Liver (tissue), 8 donors: ENCODE measurements at regions not wholly inside any gene's neighbourhood (a gene's known extent, or its start where the extent isn't known, plus 50 kb on each side); places are given as distances from the start of the nearest gene placed in this dataset.

ENCODE experiments used
- DNase-seq: peaks from one replicate; pipeline ENCODE4 v3.0.0-alpha.2; 2017; ENCODE audit warnings: low spot score
- H3K27ac ChIP-seq, 2 donors: one replicate each; pipeline ENCODE4 v1.7.0; 2013; ENCODE audit warnings: inconsistent platforms in 2 of 2, low read length in 2 of 2, control low read depth in 1 of 2, low read depth in 1 of 2, mild to moderate bottlenecking in 1 of 2
- H3K27me3 ChIP-seq, 4 donors: one replicate each; pipeline versions ENCODE4 v1.6.1 to v1.7.0; 2013; ENCODE audit warnings: low read length in 3 of 4, inconsistent platforms in 1 of 4, mild to moderate bottlenecking in 1 of 4, moderate library complexity in 1 of 4; ENCODE audit not compliant: control insufficient read depth in 4 of 4, insufficient read depth in 4 of 4
- H3K36me3 ChIP-seq, 4 donors: one replicate each; pipeline versions ENCODE4 v1.6.1 to v1.7.0; 2013; ENCODE audit warnings: low read length in 3 of 4, mild to moderate bottlenecking in 3 of 4, low read depth in 1 of 4, moderate library complexity in 1 of 4; ENCODE audit not compliant: control insufficient read depth in 4 of 4, insufficient read depth in 3 of 4
- H3K4me1 ChIP-seq, 4 donors: one replicate each; pipeline versions ENCODE4 v1.6.1 to v1.7.0; 2013; ENCODE audit warnings: low read length in 3 of 4, mild to moderate bottlenecking in 3 of 4, moderate library complexity in 1 of 4; ENCODE audit not compliant: control insufficient read depth in 4 of 4, insufficient read depth in 4 of 4
- H3K4me3 ChIP-seq, 3 donors: one replicate each; pipeline versions ENCODE4 v1.6.1 to v1.7.0; 2013; ENCODE audit warnings: low read length in 3 of 3, control low read depth in 1 of 3, low read depth in 1 of 3, mild to moderate bottlenecking in 1 of 3
- H3K9ac ChIP-seq, 2 donors: one replicate each; pipeline ENCODE4 v1.7.0; 2013; ENCODE audit warnings: low read length in 2 of 2, mild to moderate bottlenecking in 2 of 2, moderate library complexity in 2 of 2, control low read depth in 1 of 2, low read depth in 1 of 2
- H3K9me3 ChIP-seq, 4 donors: one replicate each; pipeline versions ENCODE4 v1.6.1 to v1.7.0; 2013; ENCODE audit warnings: low read length in 3 of 4; ENCODE audit not compliant: control insufficient read depth in 4 of 4
- ATF3 ChIP-seq: IDR thresholded peaks from 2 replicates; pipeline ENCODE4 v1.6.1; 2016; ENCODE audit warnings: antibody characterized with exemption
- CTCF ChIP-seq: fragments of 150-350 bp; IDR thresholded peaks from 2 replicates; pipeline ENCODE4 v1.5.1; 2017; ENCODE audit warnings: improper control_type of control experiment, low read depth, low read length; ENCODE audit not compliant: missing input control
- EGR1 ChIP-seq, 2 donors: IDR thresholded peaks; 2 replicates each; pipeline ENCODE4 v1.6.1; 2016 to 2018; ENCODE audit warnings: antibody characterized with exemption in 2 of 2, low read depth in 2 of 2
- FOXA1 ChIP-seq: IDR thresholded peaks from 2 replicates; pipeline ENCODE4 v1.6.1; 2016; ENCODE audit warnings: antibody characterized with exemption
- FOXA2 ChIP-seq: IDR thresholded peaks from 2 replicates; pipeline ENCODE4 v1.6.1; 2016; ENCODE audit warnings: antibody characterized with exemption
- GABPA ChIP-seq, 2 donors: IDR thresholded peaks in 1 of 2; conservative IDR thresholded peaks in 1 of 2; 2 replicates each; pipeline ENCODE4 v1.6.1; 2016; ENCODE audit warnings: antibody characterized with exemption in 2 of 2, mild to moderate bottlenecking in 1 of 2, moderate library complexity in 1 of 2
- HNF4A ChIP-seq, 2 donors: conservative IDR thresholded peaks; 2 replicates each; pipeline ENCODE4 v1.6.1; 2016; ENCODE audit warnings: antibody characterized with exemption in 2 of 2, mild to moderate bottlenecking in 2 of 2
- HNF4G ChIP-seq: IDR thresholded peaks from 2 replicates; pipeline ENCODE4 v1.6.1; 2016; ENCODE audit warnings: antibody characterized with exemption
- JUND ChIP-seq, 2 donors: IDR thresholded peaks; 2 replicates each; pipeline ENCODE4 v1.6.1; 2016; ENCODE audit warnings: antibody characterized with exemption in 2 of 2
- NR2F2 ChIP-seq: IDR thresholded peaks from 2 replicates; pipeline ENCODE4 v1.6.1; 2016; ENCODE audit warnings: antibody characterized with exemption
- RAD21 ChIP-seq, 2 donors: IDR thresholded peaks; 2 replicates each; pipeline ENCODE4 v1.6.1; 2016; ENCODE audit warnings: antibody characterized with exemption in 2 of 2, mild to moderate bottlenecking in 2 of 2
- TAF1 ChIP-seq: conservative IDR thresholded peaks from 2 replicates; pipeline ENCODE4 v1.6.1; 2016; ENCODE audit warnings: antibody characterized with exemption, mild to moderate bottlenecking
- YY1 ChIP-seq: IDR thresholded peaks from 2 replicates; pipeline ENCODE4 v1.6.1; 2016; ENCODE audit warnings: antibody characterized with exemption, mild to moderate bottlenecking
- WGBS: extraction: QIAGEN DNeasy Blood & Tissue Kit; methylation state at CpG from one replicate; pipeline ENCODE4 v1.1.7; 2013; 5-methylcytosine and 5-hydroxymethylcytosine counted together
- TF ChIP-seq, protein P1 (sequence below): IDR thresholded peaks from 2 replicates; pipeline ENCODE4 v1.6.1; 2016; ENCODE audit warnings: antibody characterized with exemption
- TF ChIP-seq, protein P2 (sequence below): IDR thresholded peaks from 2 replicates; pipeline ENCODE4 v1.6.1; 2016; ENCODE audit warnings: antibody characterized with exemption
- donor health status: healthy.
- donor health status: healthy.
- donor health status: healthy.
- donor health status: healthy.
- donor health status: healthy.

DNA sequence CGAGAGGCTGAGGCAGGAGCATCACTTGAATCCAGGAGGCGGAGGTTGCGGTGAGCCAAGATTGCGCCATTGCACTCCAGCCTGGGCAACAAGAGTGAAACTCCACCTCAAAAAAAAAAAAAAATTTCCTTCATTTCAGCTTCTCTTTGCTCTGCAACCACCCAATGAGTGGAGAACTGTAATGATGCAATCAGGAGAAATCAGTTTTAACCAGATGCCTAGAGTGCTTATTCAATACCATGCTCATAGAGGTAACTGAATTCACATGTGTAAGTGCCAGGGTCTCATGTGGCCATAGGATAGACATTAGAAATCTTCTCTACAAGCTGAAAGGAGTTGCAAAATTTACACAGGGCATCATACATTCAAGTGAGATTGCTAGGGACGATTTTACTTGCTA lies 70.6 kb downstream of the HMHB1 start:
- WGBS: 94% methylated on average over 5 of the region's 5 CpGs

DNA sequence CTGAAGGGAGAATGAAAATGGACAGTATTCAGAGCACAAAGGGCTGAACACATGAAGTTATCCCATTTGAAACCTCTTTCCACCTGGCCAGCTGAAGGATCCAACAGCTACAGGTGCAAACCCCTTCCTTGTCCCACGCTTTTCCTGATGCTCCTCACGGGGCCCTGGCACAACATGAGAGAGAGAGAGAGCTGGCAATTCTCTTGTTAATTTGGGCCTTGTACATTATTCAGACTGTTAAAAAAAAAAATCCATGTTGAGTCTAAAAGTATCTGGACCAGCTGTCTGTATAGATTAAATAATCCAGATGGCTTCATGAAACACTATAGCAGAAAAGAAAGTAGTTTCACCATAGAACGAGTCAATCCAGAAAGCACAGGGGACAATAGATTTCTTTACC lies 74.1 kb downstream of the HMHB1 start:
- H3K4me1 ChIP-seq: no peaks in the 10 kb centered on the region
- TF ChIP-seq TAF1: no peak
- no peak for TF ChIP-seq HNF4G
- TF ChIP-seq JUND (IDR thresholded peaks at IDR 0.05): no peak
- TF ChIP-seq NR2F2: no peak
- no peak for TF ChIP-seq GABPA (IDR thresholded peaks at IDR 0.05 in 1 of 2, conservative IDR thresholded peaks at IDR 0.05 in 1 of 2)
- TF ChIP-seq CTCF: no peak
- no peak for TF ChIP-seq FOXA2
- TF ChIP-seq, protein P1, sequence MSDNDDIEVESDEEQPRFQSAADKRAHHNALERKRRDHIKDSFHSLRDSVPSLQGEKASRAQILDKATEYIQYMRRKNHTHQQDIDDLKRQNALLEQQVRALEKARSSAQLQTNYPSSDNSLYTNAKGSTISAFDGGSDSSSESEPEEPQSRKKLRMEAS: no peak
- no peak for TF ChIP-seq HNF4A (conservative IDR thresholded peaks at IDR 0.05)
- TF ChIP-seq ATF3: no peak
- no peak for TF ChIP-seq YY1
- 80% methylated on average over 3 of the region's 3 CpGs for WGBS
- H3K4me3 ChIP-seq: no peak overlapping the region
- H3K36me3 ChIP-seq: no peaks in the 10 kb centered on the region
- no peak overlapping the region for H3K27ac ChIP-seq
- H3K9ac ChIP-seq: no peak overlapping the region
- DNase-seq: no peak
- no peaks in the 10 kb centered on the region for H3K9me3 ChIP-seq
- no peaks in the 10 kb centered on the region for H3K27me3 ChIP-seq

More for the DNA sequence above, 70.6 kb downstream of the HMHB1 start:
- Histone ChIP-seq H3K27me3 (no peaks in the 10 kb centered on the region), H3K4me3 (no peak overlapping the region), H3K9ac (no peak overlapping the region), H3K4me1 (no peaks in the 10 kb centered on the region), H3K36me3 (no peaks in the 10 kb centered on the region), H3K27ac (no peak overlapping the region), H3K9me3 (no peaks in the 10 kb centered on the region)
- TF ChIP-seq, protein P1: no peak
- TF ChIP-seq EGR1 (IDR thresholded peaks at IDR 0.05; ENCODE audit: low read depth in 2 of 2) (no peak), ATF3 (no peak), RAD21 (IDR thresholded peaks at IDR 0.05) (no peak), JUND (IDR thresholded peaks at IDR 0.05) (no peak), FOXA1 (no peak), CTCF (no peak), YY1 (no peak)
- TF ChIP-seq, protein P2, sequence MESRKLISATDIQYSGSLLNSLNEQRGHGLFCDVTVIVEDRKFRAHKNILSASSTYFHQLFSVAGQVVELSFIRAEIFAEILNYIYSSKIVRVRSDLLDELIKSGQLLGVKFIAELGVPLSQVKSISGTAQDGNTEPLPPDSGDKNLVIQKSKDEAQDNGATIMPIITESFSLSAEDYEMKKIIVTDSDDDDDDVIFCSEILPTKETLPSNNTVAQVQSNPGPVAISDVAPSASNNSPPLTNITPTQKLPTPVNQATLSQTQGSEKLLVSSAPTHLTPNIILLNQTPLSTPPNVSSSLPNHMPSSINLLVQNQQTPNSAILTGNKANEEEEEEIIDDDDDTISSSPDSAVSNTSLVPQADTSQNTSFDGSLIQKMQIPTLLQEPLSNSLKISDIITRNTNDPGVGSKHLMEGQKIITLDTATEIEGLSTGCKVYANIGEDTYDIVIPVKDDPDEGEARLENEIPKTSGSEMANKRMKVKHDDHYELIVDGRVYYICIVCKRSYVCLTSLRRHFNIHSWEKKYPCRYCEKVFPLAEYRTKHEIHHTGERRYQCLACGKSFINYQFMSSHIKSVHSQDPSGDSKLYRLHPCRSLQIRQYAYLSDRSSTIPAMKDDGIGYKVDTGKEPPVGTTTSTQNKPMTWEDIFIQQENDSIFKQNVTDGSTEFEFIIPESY: no peak
- no peak for DNase-seq
